Liver (tissue), 8 donors: ENCODE measurements at regions not wholly inside any gene's neighbourhood (a gene's known extent, or its start where the extent isn't known, plus 50 kb on each side); places are given as distances from the start of the nearest gene placed in this dataset.

Source experiments
- DNase-seq: peaks from one replicate; pipeline ENCODE4 v3.0.0-alpha.2; 2017; ENCODE audit warnings: low spot score
- H3K27ac ChIP-seq, 2 donors: one replicate each; pipeline ENCODE4 v1.7.0; 2013; ENCODE audit warnings: inconsistent platforms in 2 of 2, low read length in 2 of 2, control low read depth in 1 of 2, low read depth in 1 of 2, mild to moderate bottlenecking in 1 of 2
- H3K27me3 ChIP-seq, 4 donors: one replicate each; pipeline versions ENCODE4 v1.6.1 to v1.7.0; 2013; ENCODE audit warnings: low read length in 3 of 4, inconsistent platforms in 1 of 4, mild to moderate bottlenecking in 1 of 4, moderate library complexity in 1 of 4; ENCODE audit not compliant: control insufficient read depth in 4 of 4, insufficient read depth in 4 of 4
- H3K36me3 ChIP-seq, 4 donors: one replicate each; pipeline versions ENCODE4 v1.6.1 to v1.7.0; 2013; ENCODE audit warnings: low read length in 3 of 4, mild to moderate bottlenecking in 3 of 4, low read depth in 1 of 4, moderate library complexity in 1 of 4; ENCODE audit not compliant: control insufficient read depth in 4 of 4, insufficient read depth in 3 of 4
- H3K4me1 ChIP-seq, 4 donors: one replicate each; pipeline versions ENCODE4 v1.6.1 to v1.7.0; 2013; ENCODE audit warnings: low read length in 3 of 4, mild to moderate bottlenecking in 3 of 4, moderate library complexity in 1 of 4; ENCODE audit not compliant: control insufficient read depth in 4 of 4, insufficient read depth in 4 of 4
- H3K4me3 ChIP-seq, 3 donors: one replicate each; pipeline versions ENCODE4 v1.6.1 to v1.7.0; 2013; ENCODE audit warnings: low read length in 3 of 3, control low read depth in 1 of 3, low read depth in 1 of 3, mild to moderate bottlenecking in 1 of 3
- H3K9ac ChIP-seq, 2 donors: one replicate each; pipeline ENCODE4 v1.7.0; 2013; ENCODE audit warnings: low read length in 2 of 2, mild to moderate bottlenecking in 2 of 2, moderate library complexity in 2 of 2, control low read depth in 1 of 2, low read depth in 1 of 2
- H3K9me3 ChIP-seq, 4 donors: one replicate each; pipeline versions ENCODE4 v1.6.1 to v1.7.0; 2013; ENCODE audit warnings: low read length in 3 of 4; ENCODE audit not compliant: control insufficient read depth in 4 of 4
- ATF3 ChIP-seq: IDR thresholded peaks from 2 replicates; pipeline ENCODE4 v1.6.1; 2016; ENCODE audit warnings: antibody characterized with exemption
- EGR1 ChIP-seq, 2 donors: IDR thresholded peaks; 2 replicates each; pipeline ENCODE4 v1.6.1; 2016 to 2018; ENCODE audit warnings: antibody characterized with exemption in 2 of 2, low read depth in 2 of 2
- FOXA1 ChIP-seq: IDR thresholded peaks from 2 replicates; pipeline ENCODE4 v1.6.1; 2016; ENCODE audit warnings: antibody characterized with exemption
- FOXA2 ChIP-seq: IDR thresholded peaks from 2 replicates; pipeline ENCODE4 v1.6.1; 2016; ENCODE audit warnings: antibody characterized with exemption
- GABPA ChIP-seq, 2 donors: IDR thresholded peaks in 1 of 2; conservative IDR thresholded peaks in 1 of 2; 2 replicates each; pipeline ENCODE4 v1.6.1; 2016; ENCODE audit warnings: antibody characterized with exemption in 2 of 2, mild to moderate bottlenecking in 1 of 2, moderate library complexity in 1 of 2
- HNF4A ChIP-seq, 2 donors: conservative IDR thresholded peaks; 2 replicates each; pipeline ENCODE4 v1.6.1; 2016; ENCODE audit warnings: antibody characterized with exemption in 2 of 2, mild to moderate bottlenecking in 2 of 2
- HNF4G ChIP-seq: IDR thresholded peaks from 2 replicates; pipeline ENCODE4 v1.6.1; 2016; ENCODE audit warnings: antibody characterized with exemption
- JUND ChIP-seq, 2 donors: IDR thresholded peaks; 2 replicates each; pipeline ENCODE4 v1.6.1; 2016; ENCODE audit warnings: antibody characterized with exemption in 2 of 2
- NR2F2 ChIP-seq: IDR thresholded peaks from 2 replicates; pipeline ENCODE4 v1.6.1; 2016; ENCODE audit warnings: antibody characterized with exemption
- RAD21 ChIP-seq, 2 donors: IDR thresholded peaks; 2 replicates each; pipeline ENCODE4 v1.6.1; 2016; ENCODE audit warnings: antibody characterized with exemption in 2 of 2, mild to moderate bottlenecking in 2 of 2
- RXRA ChIP-seq, 2 donors: IDR thresholded peaks; 2 replicates each; pipeline ENCODE4 v1.6.1; 2017 to 2018; ENCODE audit warnings: antibody characterized with exemption in 2 of 2, mild to moderate bottlenecking in 1 of 2
- SP1 ChIP-seq: IDR thresholded peaks from 2 replicates; pipeline ENCODE4 v1.6.1; 2018; ENCODE audit warnings: antibody characterized with exemption, mild to moderate bottlenecking
- TAF1 ChIP-seq: conservative IDR thresholded peaks from 2 replicates; pipeline ENCODE4 v1.6.1; 2016; ENCODE audit warnings: antibody characterized with exemption, mild to moderate bottlenecking
- YY1 ChIP-seq: IDR thresholded peaks from 2 replicates; pipeline ENCODE4 v1.6.1; 2016; ENCODE audit warnings: antibody characterized with exemption, mild to moderate bottlenecking
- ZBTB33 ChIP-seq: IDR thresholded peaks from 2 replicates; pipeline ENCODE4 v1.6.1; 2016; ENCODE audit warnings: antibody characterized with exemption
- WGBS: extraction: QIAGEN DNeasy Blood & Tissue Kit; methylation state at CpG from one replicate; pipeline ENCODE4 v1.1.7; 2013; 5-methylcytosine and 5-hydroxymethylcytosine counted together
- TF ChIP-seq, protein P1 (sequence below): IDR thresholded peaks from 2 replicates; pipeline ENCODE4 v1.6.1; 2016; ENCODE audit warnings: antibody characterized with exemption, mild to moderate bottlenecking
- TF ChIP-seq, protein P2 (sequence below): fragments of 150-350 bp; IDR thresholded peaks from 2 replicates; pipeline ENCODE4 v1.5.1; 2017; ENCODE audit warnings: improper control_type of control experiment, low read depth, low read length; ENCODE audit not compliant: missing input control
- donor health status: healthy.
- donor health status: healthy.
- donor health status: healthy.
- donor health status: healthy.
- donor health status: healthy.

GRCh38 chr13:104671901-104672300, 1605.7 kb upstream of the SLC10A2 start:
- TF ChIP-seq, protein P1, sequence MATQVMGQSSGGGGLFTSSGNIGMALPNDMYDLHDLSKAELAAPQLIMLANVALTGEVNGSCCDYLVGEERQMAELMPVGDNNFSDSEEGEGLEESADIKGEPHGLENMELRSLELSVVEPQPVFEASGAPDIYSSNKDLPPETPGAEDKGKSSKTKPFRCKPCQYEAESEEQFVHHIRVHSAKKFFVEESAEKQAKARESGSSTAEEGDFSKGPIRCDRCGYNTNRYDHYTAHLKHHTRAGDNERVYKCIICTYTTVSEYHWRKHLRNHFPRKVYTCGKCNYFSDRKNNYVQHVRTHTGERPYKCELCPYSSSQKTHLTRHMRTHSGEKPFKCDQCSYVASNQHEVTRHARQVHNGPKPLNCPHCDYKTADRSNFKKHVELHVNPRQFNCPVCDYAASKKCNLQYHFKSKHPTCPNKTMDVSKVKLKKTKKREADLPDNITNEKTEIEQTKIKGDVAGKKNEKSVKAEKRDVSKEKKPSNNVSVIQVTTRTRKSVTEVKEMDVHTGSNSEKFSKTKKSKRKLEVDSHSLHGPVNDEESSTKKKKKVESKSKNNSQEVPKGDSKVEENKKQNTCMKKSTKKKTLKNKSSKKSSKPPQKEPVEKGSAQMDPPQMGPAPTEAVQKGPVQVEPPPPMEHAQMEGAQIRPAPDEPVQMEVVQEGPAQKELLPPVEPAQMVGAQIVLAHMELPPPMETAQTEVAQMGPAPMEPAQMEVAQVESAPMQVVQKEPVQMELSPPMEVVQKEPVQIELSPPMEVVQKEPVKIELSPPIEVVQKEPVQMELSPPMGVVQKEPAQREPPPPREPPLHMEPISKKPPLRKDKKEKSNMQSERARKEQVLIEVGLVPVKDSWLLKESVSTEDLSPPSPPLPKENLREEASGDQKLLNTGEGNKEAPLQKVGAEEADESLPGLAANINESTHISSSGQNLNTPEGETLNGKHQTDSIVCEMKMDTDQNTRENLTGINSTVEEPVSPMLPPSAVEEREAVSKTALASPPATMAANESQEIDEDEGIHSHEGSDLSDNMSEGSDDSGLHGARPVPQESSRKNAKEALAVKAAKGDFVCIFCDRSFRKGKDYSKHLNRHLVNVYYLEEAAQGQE: no peak
- TF ChIP-seq FOXA2 (no peak), TAF1 (no peak), JUND (IDR thresholded peaks at IDR 0.05) (no peak), ATF3 (no peak), YY1 (no peak), RAD21 (IDR thresholded peaks at IDR 0.05) (no peak), SP1 (no peak)
- H3K4me1 ChIP-seq: no peaks in the 10 kb centered on the region
- DNase-seq: no peak
- H3K36me3 ChIP-seq: no peaks in the 10 kb centered on the region
- no peaks in the 10 kb centered on the region for H3K27me3 ChIP-seq
- H3K9me3 ChIP-seq: no peaks in the 10 kb centered on the region
- no peak overlapping the region for H3K9ac ChIP-seq
- H3K27ac ChIP-seq: no peak overlapping the region
- H3K4me3 ChIP-seq: no peak overlapping the region
- whole genome bisulfite sequencing: 69% methylated on average over 3 of the region's 3 CpGs

GRCh38 chr13:104657196-104657595, 1591.0 kb upstream of the SLC10A2 start:
- Histone ChIP-seq H3K4me3 (no peak overlapping the region), H3K27me3 (peaks cover 0 to 5% (median 0%) of the 10 kb centered on the region in 4 donors), H3K9me3 (peaks cover 0 to 2% (median under 1%) of the 10 kb centered on the region in 4 donors), H3K9ac (no peak overlapping the region), H3K27ac (no peak overlapping the region), H3K36me3 (no peaks in the 10 kb centered on the region), H3K4me1 (no peaks in the 10 kb centered on the region)
- 89% methylated on average over 1 of the region's 1 CpG for WGBS
- TF ChIP-seq ZBTB33 (no peak), GABPA (IDR thresholded peaks at IDR 0.05 in 1 of 2, conservative IDR thresholded peaks at IDR 0.05 in 1 of 2) (no peak), NR2F2 (no peak), ATF3 (no peak), YY1 (no peak), FOXA2 (no peak), RXRA (IDR thresholded peaks at IDR 0.05) (no peak), HNF4A (conservative IDR thresholded peaks at IDR 0.05) (no peak), EGR1 (IDR thresholded peaks at IDR 0.05; ENCODE audit: low read depth in 2 of 2) (no peak), HNF4G (no peak), JUND (IDR thresholded peaks at IDR 0.05) (no peak), TAF1 (no peak), RAD21 (IDR thresholded peaks at IDR 0.05) (no peak), FOXA1 (no peak)
- TF ChIP-seq, protein P1: no peak
- TF ChIP-seq, protein P2, sequence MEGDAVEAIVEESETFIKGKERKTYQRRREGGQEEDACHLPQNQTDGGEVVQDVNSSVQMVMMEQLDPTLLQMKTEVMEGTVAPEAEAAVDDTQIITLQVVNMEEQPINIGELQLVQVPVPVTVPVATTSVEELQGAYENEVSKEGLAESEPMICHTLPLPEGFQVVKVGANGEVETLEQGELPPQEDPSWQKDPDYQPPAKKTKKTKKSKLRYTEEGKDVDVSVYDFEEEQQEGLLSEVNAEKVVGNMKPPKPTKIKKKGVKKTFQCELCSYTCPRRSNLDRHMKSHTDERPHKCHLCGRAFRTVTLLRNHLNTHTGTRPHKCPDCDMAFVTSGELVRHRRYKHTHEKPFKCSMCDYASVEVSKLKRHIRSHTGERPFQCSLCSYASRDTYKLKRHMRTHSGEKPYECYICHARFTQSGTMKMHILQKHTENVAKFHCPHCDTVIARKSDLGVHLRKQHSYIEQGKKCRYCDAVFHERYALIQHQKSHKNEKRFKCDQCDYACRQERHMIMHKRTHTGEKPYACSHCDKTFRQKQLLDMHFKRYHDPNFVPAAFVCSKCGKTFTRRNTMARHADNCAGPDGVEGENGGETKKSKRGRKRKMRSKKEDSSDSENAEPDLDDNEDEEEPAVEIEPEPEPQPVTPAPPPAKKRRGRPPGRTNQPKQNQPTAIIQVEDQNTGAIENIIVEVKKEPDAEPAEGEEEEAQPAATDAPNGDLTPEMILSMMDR: no peak
- no peak for DNase-seq
